ENCODE measurements at regions not wholly inside any gene's neighbourhood (a gene's known extent, or its start where the extent isn't known, plus 50 kb on each side); places are given as distances from the start of the nearest gene placed in this dataset.

DNA sequence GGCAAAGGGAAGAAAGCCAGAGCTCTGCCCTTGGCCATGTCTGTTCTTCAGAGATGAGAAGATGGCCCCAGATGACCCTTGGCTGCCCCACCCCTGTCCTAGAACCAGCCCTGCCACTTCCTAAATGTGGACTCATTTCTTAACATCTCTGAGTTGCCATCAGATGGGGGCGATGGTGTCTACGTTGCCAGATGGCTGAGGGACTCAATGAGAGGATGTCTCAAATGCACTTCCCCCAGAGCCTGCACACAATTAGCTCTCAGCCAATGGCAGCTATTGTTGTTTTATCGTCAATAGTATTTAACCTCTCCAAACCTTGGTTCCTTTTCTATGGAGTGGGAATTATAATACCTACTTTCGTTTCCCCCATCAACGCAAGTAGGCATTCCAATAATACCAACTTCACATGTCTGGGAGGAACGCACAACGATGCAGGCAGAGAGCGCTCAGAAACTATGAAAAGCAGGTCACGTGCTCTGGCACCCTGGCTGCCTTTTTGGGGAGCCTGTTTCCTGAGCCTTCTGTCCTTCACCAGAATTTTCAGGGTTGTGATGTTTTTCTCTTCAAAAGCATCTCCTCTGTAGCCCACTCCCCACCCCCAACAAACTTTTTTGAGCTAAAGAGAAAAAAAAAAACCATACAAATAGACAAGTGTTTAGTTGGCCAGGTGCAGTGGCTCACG lies 100.3 kb downstream of the MCFD2 start:
- TF ChIP-seq, protein P1, sequence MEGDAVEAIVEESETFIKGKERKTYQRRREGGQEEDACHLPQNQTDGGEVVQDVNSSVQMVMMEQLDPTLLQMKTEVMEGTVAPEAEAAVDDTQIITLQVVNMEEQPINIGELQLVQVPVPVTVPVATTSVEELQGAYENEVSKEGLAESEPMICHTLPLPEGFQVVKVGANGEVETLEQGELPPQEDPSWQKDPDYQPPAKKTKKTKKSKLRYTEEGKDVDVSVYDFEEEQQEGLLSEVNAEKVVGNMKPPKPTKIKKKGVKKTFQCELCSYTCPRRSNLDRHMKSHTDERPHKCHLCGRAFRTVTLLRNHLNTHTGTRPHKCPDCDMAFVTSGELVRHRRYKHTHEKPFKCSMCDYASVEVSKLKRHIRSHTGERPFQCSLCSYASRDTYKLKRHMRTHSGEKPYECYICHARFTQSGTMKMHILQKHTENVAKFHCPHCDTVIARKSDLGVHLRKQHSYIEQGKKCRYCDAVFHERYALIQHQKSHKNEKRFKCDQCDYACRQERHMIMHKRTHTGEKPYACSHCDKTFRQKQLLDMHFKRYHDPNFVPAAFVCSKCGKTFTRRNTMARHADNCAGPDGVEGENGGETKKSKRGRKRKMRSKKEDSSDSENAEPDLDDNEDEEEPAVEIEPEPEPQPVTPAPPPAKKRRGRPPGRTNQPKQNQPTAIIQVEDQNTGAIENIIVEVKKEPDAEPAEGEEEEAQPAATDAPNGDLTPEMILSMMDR (IDR thresholded peaks at IDR 0.05): no peak
- Mint-ChIP-seq H3K4me1 (ENCODE audit: low read depth) (peaks cover 47% of the 10 kb centered on the region), H3K36me3 (ENCODE audit: low read depth) (peaks cover 1% of the 10 kb centered on the region), H3K9me3 (ENCODE audit: low read depth) (no peaks in the 10 kb centered on the region), H3K27me3 (ENCODE audit: low read depth) (no peaks in the 10 kb centered on the region), H3K27ac (ENCODE audit: unreplicated experiment) (no peak overlapping the region), H3K4me3 (ENCODE audit: unreplicated experiment) (no peak overlapping the region)
- DNase-seq (ENCODE audit: low spot score): no peak

DNA sequence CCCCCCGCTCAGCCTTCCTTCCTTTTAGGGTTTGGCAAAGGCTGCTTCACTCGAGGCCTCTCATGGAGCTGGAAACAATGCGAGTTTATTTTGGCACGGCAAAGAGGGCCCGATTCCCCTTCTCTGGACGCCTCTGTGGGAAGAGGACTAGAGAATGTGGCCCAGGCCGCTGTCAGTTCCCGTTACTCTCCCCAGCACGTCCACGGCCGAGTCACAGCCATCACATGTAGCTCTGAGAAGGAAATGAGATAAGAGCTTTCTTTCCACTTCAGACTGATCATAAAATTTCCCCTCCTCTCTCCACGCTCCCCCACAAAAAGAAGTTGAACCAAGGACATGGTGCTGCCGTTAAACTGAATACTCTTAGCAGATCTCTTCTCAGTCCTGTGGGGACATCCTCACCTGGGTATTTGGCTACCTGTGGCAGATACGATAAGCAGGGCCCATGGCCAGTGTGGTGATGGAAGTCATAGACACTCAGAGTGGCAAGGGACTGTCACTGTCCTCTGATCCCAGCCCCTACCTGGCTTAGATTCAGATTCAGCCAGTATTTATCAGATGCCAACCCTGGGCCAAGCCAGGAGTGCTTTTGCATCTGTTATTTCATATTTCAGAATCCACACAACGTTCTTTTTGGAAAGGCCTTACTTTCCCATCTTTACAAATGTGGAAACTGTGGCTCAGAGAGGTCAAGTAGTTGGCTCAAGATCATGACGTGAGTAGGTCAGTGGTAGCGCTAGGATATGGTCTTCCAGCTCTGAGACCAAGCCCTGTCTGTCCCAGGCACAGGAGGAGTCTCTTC lies 101.2 kb downstream of the MCFD2 start:
- Mint-ChIP-seq H3K36me3 (ENCODE audit: low read depth) (no peaks in the 10 kb centered on the region), H3K4me3 (ENCODE audit: unreplicated experiment) (no peak overlapping the region), H3K4me1 (ENCODE audit: low read depth) (peaks cover 47% of the 10 kb centered on the region), H3K9me3 (ENCODE audit: low read depth) (peaks cover 6% of the 10 kb centered on the region), H3K27me3 (ENCODE audit: low read depth) (no peaks in the 10 kb centered on the region), H3K27ac (ENCODE audit: unreplicated experiment) (peak overlapping the region; percentile 52)
- TF ChIP-seq, protein P1 (IDR thresholded peaks at IDR 0.05): no peak
- no peak for DNase-seq (ENCODE audit: low spot score)

DNA sequence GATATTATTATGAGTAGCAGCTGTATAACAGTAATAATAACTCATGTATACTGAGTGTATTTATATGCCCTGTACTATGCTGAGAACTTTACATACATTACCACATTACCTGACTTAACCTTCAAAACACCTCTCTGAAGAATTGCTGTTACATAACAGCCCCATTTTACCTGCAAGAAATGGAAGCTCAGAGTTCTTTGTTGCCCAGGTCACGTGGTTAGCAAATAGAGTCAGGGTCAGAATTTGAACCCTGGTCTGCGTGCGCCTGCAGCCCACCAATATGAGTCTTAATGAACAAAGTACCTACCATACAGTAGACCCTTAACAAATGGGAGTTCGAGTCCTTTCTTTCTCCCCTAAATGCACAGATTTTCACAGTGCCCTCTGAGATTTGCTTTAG lies 101.9 kb downstream of the MCFD2 start:
- no peak overlapping the region for H3K4me3 Mint-ChIP-seq (ENCODE audit: unreplicated experiment)
- no peaks in the 10 kb centered on the region for H3K27me3 Mint-ChIP-seq (ENCODE audit: low read depth)
- TF ChIP-seq, protein P1 (IDR thresholded peaks at IDR 0.05): no peak
- DNase-seq (ENCODE audit: low spot score): no peak
- H3K27ac Mint-ChIP-seq (ENCODE audit: unreplicated experiment): peak overlapping the region; percentile 52
- H3K9me3 Mint-ChIP-seq (ENCODE audit: low read depth): peaks cover 12% of the 10 kb centered on the region
- H3K36me3 Mint-ChIP-seq (ENCODE audit: low read depth): peaks cover 5% of the 10 kb centered on the region
- peaks cover 47% of the 10 kb centered on the region for H3K4me1 Mint-ChIP-seq (ENCODE audit: low read depth)

DNA sequence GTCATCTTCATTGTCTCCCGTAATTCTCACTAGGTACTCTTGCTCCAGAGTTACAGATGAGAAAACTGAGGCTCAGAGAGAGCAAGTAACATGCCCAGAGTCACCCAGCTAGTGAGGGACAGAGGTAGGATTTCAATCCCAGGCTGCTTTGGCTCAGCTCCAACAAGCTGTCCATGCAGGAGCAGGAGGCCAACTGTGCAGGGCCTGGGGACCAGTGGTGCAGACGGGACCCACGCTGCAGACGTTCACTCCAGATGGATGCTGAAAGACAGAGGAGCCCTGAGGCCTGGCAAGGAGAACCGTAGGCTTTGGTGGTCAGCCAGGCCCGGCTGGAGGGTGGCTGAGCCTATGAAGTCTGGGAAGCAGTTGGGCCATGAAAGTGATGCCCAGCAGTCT lies 102.6 kb downstream of the MCFD2 start:
- Mint-ChIP-seq H3K36me3 (ENCODE audit: low read depth) (peaks cover 5% of the 10 kb centered on the region), H3K4me3 (ENCODE audit: unreplicated experiment) (no peak overlapping the region), H3K27ac (ENCODE audit: unreplicated experiment) (peak overlapping the region; percentile 58), H3K27me3 (ENCODE audit: low read depth) (no peaks in the 10 kb centered on the region), H3K9me3 (ENCODE audit: low read depth) (peaks cover 14% of the 10 kb centered on the region), H3K4me1 (ENCODE audit: low read depth) (peaks cover 42% of the 10 kb centered on the region)
- TF ChIP-seq, protein P1 (IDR thresholded peaks at IDR 0.05): no peak
- no peak for DNase-seq (ENCODE audit: low spot score)
